AG09319 (cell line): ENCODE measurements at regions not wholly inside any gene's neighbourhood (a gene's known extent, or its start where the extent isn't known, plus 50 kb on each side); places are given as distances from the start of the nearest gene placed in this dataset.
A peak's percentile ranks its signal among the peaks of the same experiment; 100 is the strongest.

Experiments used
- DNase-seq: peaks from one replicate; pipeline ENCODE4 v3.0.0-alpha.2; 2010; ENCODE audit warnings: low read depth; ENCODE audit errors: extremely low read depth
- CTCF ChIP-seq: IDR thresholded peaks from 2 replicates; pipeline ENCODE4 v1.5.1; 2011; ENCODE audit warnings: low read depth, mild to moderate bottlenecking, inconsistent platforms, low read length, moderate library complexity

GRCh38 chr10:35794703-35795102 is 152.6 kb upstream of the FZD8 start:
- no peak for DNase-seq
- no peak for TF ChIP-seq CTCF

GRCh38 chr10:35792291-35792690 is 150.2 kb upstream of the FZD8 start:
- DNase-seq: no peak
- TF ChIP-seq CTCF: no peak

GRCh38 chr10:35789996-35790395 is 147.9 kb upstream of the FZD8 start:
- DNase-seq: no peak
- no peak for TF ChIP-seq CTCF

- DNase-seq: no peak
- no peak for TF ChIP-seq CTCF
These were observed 142.7 kb upstream of the FZD8 start for GRCh38 chr10:35784751-35785150.

- TF ChIP-seq CTCF: no peak
- no peak for DNase-seq
These were observed 141.3 kb upstream of the FZD8 start for GRCh38 chr10:35783305-35783838.

GRCh38 chr10:35781643-35782035 is 139.5 kb upstream of the FZD8 start:
- DNase-seq: no peak
- no peak for TF ChIP-seq CTCF

- TF ChIP-seq CTCF: peak; percentile 10
- no peak for DNase-seq
These were observed 139.0 kb upstream of the FZD8 start for GRCh38 chr10:35780970-35781642.
